GM12874 (cell line): ENCODE measurements at regions not wholly inside any gene's neighbourhood (a gene's known extent, or its start where the extent isn't known, plus 50 kb on each side); places are given as distances from the start of the nearest gene placed in this dataset.

Experiments
- TF ChIP-seq, protein P1 (sequence below): IDR thresholded peaks from 2 replicates; pipeline ENCODE4 v1.5.1; 2011; ENCODE audit warnings: low read depth, mild to moderate bottlenecking, control low read depth, low read length, moderate library complexity; ENCODE audit not compliant: insufficient read depth

- TF ChIP-seq, protein P1, sequence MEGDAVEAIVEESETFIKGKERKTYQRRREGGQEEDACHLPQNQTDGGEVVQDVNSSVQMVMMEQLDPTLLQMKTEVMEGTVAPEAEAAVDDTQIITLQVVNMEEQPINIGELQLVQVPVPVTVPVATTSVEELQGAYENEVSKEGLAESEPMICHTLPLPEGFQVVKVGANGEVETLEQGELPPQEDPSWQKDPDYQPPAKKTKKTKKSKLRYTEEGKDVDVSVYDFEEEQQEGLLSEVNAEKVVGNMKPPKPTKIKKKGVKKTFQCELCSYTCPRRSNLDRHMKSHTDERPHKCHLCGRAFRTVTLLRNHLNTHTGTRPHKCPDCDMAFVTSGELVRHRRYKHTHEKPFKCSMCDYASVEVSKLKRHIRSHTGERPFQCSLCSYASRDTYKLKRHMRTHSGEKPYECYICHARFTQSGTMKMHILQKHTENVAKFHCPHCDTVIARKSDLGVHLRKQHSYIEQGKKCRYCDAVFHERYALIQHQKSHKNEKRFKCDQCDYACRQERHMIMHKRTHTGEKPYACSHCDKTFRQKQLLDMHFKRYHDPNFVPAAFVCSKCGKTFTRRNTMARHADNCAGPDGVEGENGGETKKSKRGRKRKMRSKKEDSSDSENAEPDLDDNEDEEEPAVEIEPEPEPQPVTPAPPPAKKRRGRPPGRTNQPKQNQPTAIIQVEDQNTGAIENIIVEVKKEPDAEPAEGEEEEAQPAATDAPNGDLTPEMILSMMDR: no peak
Measured at GRCh38 chr14:26380637-26381036, 217.2 kb downstream of the NOVA1 start.

DNA sequence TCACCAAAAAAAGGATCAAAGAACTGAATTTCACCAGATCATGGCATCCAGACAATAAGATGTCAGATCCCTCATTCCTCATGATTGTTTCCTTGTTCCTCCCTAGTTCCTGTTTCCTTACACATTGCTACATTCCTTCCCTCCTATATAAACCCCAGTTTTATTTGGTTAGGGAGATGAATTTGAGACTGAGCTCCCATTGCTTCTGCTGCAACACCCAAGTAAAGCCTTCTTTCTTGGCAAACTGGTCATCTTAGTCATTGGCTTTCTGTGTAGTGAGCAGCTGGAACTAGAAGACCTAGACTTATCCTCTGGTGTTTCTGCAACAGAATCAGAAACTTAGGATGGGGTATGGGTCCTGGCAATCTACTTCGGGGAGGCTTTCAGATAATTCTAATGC, 217.9 kb downstream of the NOVA1 start:
- TF ChIP-seq, protein P1: no peak

DNA sequence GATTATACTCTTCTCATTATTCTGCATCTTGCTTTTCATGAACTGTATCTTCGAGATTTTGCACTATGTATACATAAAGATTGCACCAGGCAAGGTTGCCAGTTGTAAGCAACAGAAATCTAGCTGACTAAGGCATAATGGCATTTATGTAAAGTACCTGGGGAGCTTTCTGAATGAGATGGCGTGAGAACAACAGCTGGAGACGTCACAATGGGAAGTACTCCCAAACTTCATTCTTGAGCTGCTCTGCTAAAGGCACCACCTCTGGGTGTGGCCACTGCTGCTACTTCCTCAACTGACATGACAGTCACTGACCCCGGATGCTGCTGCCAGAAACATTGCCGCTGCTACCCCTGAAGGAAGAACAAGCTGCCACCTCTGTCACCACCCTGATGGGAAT, 220.7 kb downstream of the NOVA1 start:
- TF ChIP-seq, protein P1: no peak

- TF ChIP-seq, protein P1: no peak
Measured at GRCh38 chr14:26370115-26370514, 227.7 kb downstream of the NOVA1 start.

GRCh38 chr14:26363689-26364088, 234.1 kb downstream of the NOVA1 start:
- TF ChIP-seq, protein P1: no peak

GRCh38 chr14:26344596-26344995, 253.2 kb downstream of the NOVA1 start:
- TF ChIP-seq, protein P1: no peak

DNA sequence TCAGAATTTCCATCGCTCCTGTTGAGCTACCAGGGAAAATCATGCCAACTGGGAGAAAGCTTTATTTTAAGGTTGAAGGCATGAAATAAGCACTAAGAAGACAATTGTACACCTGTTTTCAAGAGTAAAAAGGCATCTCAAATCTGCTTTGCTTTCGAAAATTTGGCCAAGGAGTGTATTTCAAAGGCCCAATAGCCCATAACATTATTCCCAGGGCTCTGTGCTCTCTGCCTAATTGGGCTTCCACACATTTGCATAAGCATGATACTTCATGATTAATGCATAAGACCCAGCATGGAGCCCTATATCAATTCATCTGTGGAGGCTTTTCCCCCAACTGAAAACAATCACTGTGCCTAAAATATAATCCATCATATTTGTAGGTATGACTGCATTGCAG, 258.5 kb downstream of the NOVA1 start:
- TF ChIP-seq, protein P1: no peak

DNA sequence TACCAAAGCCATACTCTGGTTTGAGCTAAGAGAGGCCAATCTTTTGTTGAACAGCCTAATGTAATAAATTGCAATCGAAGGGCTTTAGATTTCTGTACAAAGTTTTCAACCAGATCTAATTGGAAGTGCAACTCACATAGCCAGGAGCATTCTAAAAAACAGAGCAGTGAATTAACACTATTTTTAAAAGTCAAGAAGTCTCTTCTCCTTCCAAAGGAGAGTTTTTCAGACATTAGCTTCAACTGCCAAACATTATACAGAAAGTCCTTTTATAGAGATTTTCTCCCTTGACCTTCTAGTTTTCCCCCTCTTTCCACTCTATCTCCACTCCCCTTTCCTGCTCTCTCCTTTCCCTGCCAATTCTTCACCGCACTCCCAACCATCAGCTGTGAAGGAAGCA, 259.6 kb downstream of the NOVA1 start:
- TF ChIP-seq, protein P1: no peak
